GM21528 (cell line): ENCODE measurements at regions not wholly inside any gene's neighbourhood (a gene's known extent, or its start where the extent isn't known, plus 50 kb on each side); places are given as distances from the start of the nearest gene placed in this dataset.

Experiments
- ATAC-seq: cut with Tn5 transposase; IDR thresholded peaks from one replicate; pipeline ENCODE4 v1.9.1; 2021; ENCODE audit warnings: mild to moderate bottlenecking, moderate library complexity; ENCODE audit not compliant: unreplicated experiment, low FRiP score

- ATAC-seq = no peak
Observed at GRCh38 chr2:208545403-208546042, 138.9 kb downstream of the PTH2R start.

GRCh38 chr2:208546107-208546506 is 139.5 kb downstream of the PTH2R start:
- ATAC-seq = no peak

- no peak for ATAC-seq
Observed at GRCh38 chr2:208546860-208547650, 140.5 kb downstream of the PTH2R start.

GRCh38 chr2:208548700-208549099 is 142.1 kb downstream of the PTH2R start:
- no peak for ATAC-seq

- no peak for ATAC-seq
Observed at GRCh38 chr2:208549546-208550158, 143.1 kb downstream of the PTH2R start.

GRCh38 chr2:208552943-208553342 is 146.4 kb downstream of the PTH2R start:
- no peak for ATAC-seq

GRCh38 chr2:208556983-208557484 is 150.4 kb downstream of the PTH2R start:
- ATAC-seq = no peak

GRCh38 chr2:208565690-208566416 is 159.3 kb downstream of the PTH2R start:
- ATAC-seq = no peak

GRCh38 chr2:208568203-208568602 is 161.6 kb downstream of the PTH2R start:
- ATAC-seq = no peak

- no peak for ATAC-seq
Observed at GRCh38 chr2:208570066-208570465, 163.5 kb downstream of the PTH2R start.

- no peak for ATAC-seq
Observed at GRCh38 chr2:208570851-208571763, 164.5 kb downstream of the PTH2R start.

- ATAC-seq = no peak
Observed at GRCh38 chr2:208571764-208572131, 165.2 kb downstream of the PTH2R start.

- ATAC-seq = no peak
Observed at GRCh38 chr2:208573569-208573968, 167.0 kb downstream of the PTH2R start.

- no peak for ATAC-seq
Observed at GRCh38 chr2:208579678-208580077, 173.1 kb downstream of the PTH2R start.

GRCh38 chr2:208584378-208584985 is 177.9 kb downstream of the PTH2R start:
- no peak for ATAC-seq

- no peak for ATAC-seq
Observed at GRCh38 chr2:208586516-208586915, 179.9 kb downstream of the PTH2R start.

- no peak for ATAC-seq
Observed at GRCh38 chr2:208594642-208595385, 188.2 kb downstream of the PTH2R start.

GRCh38 chr2:208595386-208596275 is 189.0 kb downstream of the PTH2R start:
- no peak for ATAC-seq
